Suppressor macrophage (primary cell): ENCODE measurements at regions not wholly inside any gene's neighbourhood (a gene's known extent, or its start where the extent isn't known, plus 50 kb on each side); places are given as distances from the start of the nearest gene placed in this dataset.
A peak's percentile ranks its signal among the peaks of the same experiment; 100 is the strongest.
"Not testable (repeated sequence)": the region's sequence is repeated elsewhere in the genome, so short reads cannot be mapped to it uniquely, and the experiment has no call there.

Experiments
- DNase-seq, 4 experiments: peaks; one replicate each; pipeline ENCODE4 v3.0.0-alpha.2; 2020 to 2022

GRCh38 chr4:3645711-3646679 lies 113.8 kb upstream of the LRPAP1 start:
- no peak for DNase-seq

GRCh38 chr4:3644849-3645627 lies 112.8 kb upstream of the LRPAP1 start:
- DNase-seq: peak in 3 of 4 experiments; percentile 18 to 41 (median 28)

- DNase-seq: no peak
Measured at GRCh38 chr4:3643518-3644433, 111.6 kb upstream of the LRPAP1 start.

GRCh38 chr4:3642806-3643517 lies 110.7 kb upstream of the LRPAP1 start:
- no peak for DNase-seq

- no peak for DNase-seq
Measured at GRCh38 chr4:3642056-3642630, 109.9 kb upstream of the LRPAP1 start.

GRCh38 chr4:3641501-3641900 lies 109.3 kb upstream of the LRPAP1 start:
- DNase-seq: no peak

GRCh38 chr4:3640587-3640962 lies 108.4 kb upstream of the LRPAP1 start:
- peak; percentile 12 to 52 (median 42) for DNase-seq

- DNase-seq: no peak
Measured at GRCh38 chr4:3639613-3640586, 107.7 kb upstream of the LRPAP1 start.

GRCh38 chr4:3638080-3638795 lies 106.0 kb upstream of the LRPAP1 start:
- no peak for DNase-seq

GRCh38 chr4:3637326-3638016 lies 105.2 kb upstream of the LRPAP1 start:
- DNase-seq: no peak

GRCh38 chr4:3636646-3637320 lies 104.6 kb upstream of the LRPAP1 start:
- peak in 2 of 4 experiments; percentile 6 to 14 for DNase-seq

- DNase-seq: not testable (repeated sequence)
Measured at GRCh38 chr4:3636020-3636419, 103.8 kb upstream of the LRPAP1 start.

GRCh38 chr4:3634894-3635820 lies 102.9 kb upstream of the LRPAP1 start:
- no peak for DNase-seq

- no peak for DNase-seq
Measured at GRCh38 chr4:3634281-3634857, 102.1 kb upstream of the LRPAP1 start.

- DNase-seq: not testable (repeated sequence)
Measured at GRCh38 chr4:3633277-3633676, 101.1 kb upstream of the LRPAP1 start.

GRCh38 chr4:3632794-3633193 lies 100.6 kb upstream of the LRPAP1 start:
- DNase-seq: not testable (repeated sequence)
